Activated naive CD4-positive, alpha-beta T cell treated with anti-CD3 and anti-CD28 coated beads, Interleukin-2, amount 50 U/mL, for 16 hours (primary cell): ENCODE measurements at regions not wholly inside any gene's neighbourhood (a gene's known extent, or its start where the extent isn't known, plus 50 kb on each side); places are given as distances from the start of the nearest gene placed in this dataset.
"Not testable (repeated sequence)": the region's sequence is repeated elsewhere in the genome, so short reads cannot be mapped to it uniquely, and the experiment has no call there.

Experiments
- DNase-seq: peaks from one replicate; pipeline ENCODE4 v3.0.0-alpha.2; 2020

DNA sequence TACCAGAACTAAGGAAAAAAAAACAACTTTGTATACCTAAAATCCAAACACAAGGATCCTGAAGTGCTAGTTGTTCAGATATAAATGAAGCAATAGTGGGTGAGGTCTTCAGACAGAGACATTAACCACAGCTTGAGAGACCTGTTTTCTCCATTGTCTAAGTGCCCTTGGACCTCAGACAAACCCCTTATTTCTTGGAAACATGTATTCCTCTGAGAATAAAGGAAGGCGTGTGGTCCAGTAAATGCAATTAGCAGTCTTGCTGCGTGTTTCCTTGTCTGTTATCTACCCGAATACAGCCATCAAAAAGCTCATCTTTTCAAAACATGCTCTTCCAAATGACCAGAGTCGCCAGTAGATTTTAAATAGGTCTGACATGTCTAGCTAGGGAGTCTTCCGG is 291.1 kb upstream of the NFIA start:
- no peak for DNase-seq

DNA sequence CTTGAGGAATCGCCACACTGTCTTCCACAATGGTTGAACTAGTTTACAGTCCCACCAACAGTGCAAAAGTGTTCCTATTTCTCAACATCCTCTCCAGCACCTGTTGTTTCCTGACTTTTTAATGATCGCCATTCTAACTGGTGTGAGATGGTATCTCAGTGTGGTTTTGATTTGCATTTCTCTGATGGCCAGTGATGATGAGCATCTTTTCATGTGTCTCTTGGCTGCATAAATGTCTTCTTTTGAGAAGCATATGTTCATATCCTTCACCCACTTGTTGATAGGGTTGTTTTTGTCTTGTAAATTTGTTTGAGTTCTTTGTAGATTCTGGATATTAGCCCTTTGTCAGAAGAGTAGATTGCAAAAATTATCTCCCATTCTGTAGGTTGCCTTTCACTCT is 309.3 kb upstream of the NFIA start:
- DNase-seq: not testable (repeated sequence)

DNA sequence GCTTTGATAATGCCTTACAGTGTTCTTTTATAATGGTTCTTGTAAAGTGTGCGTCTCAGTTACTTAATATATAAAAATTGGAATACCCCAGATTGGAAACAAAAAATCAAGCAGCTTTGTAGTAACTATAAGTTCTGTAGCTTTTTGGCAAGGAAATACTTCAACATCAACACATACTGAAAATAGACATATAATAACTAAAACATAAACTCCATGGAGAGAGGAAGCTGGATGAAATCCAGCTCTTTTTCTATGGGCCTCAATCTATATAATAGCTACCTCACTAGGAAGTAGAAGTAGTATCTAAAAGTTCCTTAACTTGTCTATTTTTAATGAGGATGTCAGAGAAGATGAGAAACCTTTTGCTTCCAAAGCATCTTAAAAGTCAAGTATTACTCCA is 313.3 kb upstream of the NFIA start:
- no peak for DNase-seq

DNA sequence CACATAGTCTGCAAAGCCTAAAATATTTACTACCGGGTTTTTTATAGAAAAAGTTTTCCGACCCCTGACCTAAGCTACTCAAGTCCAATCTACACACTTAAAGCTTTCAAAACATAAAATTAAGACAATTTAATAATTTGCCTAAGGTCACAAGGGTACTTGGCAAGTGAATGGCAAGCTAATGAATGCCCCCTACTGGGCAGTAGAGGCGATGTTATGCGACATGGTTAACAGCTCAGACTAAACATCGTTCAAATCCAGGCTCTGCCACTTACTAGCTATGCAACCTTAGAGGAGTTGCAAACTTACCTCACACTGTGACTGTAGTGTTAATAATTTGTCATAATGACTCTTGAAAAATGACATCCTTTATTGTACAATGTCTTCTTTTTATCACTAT is 317.2 kb upstream of the NFIA start:
- no peak for DNase-seq

DNA sequence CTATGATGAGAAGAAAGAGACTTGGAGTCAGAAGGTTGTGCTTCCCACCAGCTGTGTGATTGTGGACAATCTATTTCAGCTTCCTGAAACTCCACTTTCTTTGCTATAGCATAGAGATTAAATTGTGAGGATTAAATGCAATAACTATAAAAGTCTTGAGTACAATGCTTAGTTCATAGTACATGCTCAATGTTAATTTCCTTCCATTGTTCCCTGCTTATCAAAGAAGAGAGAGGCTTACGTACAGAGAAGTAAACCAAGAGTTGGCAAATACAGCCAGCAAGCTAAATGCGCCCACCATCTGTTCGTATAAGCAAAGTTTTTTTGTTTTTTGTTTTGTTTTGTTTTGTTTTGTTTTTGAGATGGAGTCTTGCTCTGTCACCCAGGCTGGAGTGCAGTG is 317.9 kb upstream of the NFIA start:
- no peak for DNase-seq

DNA sequence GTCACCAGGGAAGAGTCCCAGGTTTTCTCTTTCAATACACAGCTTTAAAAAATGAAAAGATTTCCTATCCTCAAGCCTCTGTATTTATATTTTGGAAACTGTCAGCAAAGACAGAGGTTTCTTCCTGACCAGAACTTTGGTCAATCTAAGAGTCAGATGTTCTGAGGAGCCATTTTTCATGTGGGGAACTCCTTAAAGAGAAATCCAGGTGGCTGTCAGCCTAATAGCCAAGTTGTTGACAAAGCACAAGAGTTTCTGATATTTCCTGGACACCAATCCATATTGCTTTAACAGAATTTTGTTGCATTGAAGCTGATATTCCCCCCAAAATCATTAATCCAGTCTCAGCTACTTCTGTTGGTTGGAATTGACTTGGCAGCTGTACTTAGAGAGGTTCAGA is 318.6 kb upstream of the NFIA start:
- DNase-seq: no peak

DNA sequence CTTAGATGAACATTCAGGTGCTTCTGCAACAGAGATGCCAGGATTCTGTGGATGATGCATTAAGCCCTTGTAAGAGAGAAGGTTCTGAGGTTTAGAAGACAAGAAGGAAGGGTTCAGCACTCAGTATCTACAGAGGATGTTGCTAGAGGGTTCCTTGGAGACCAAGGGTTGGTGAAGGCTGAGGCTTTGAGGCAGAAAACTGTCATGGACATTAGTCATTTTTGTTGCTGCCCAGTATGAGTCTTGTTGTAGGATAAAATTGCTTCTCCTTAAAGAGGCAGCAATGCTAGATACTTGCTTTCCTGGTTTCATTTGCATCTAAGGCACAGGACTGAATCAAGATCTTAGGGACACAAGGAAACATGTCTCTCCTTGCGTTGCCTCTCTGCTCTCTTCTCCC is 319.4 kb upstream of the NFIA start:
- no peak for DNase-seq

DNA sequence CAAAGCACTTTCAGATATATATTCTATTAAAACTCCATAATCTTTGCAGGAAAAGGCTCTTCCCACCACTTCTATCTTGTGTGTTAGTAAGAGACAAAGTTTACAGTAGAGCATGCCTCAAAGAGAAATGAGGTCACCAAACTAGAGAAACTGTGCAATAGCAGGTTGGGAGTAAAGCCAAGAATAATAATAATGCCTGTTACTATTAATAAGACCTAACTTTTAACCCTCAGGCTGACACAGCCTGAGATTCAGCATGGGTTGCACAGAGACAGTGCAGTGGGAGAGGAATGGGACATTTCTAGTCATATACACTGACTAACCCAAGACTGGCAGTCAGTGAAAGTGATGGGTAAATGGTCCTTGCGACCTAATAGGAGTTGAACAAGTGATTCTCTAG is 320.2 kb upstream of the NFIA start:
- DNase-seq: no peak

DNA sequence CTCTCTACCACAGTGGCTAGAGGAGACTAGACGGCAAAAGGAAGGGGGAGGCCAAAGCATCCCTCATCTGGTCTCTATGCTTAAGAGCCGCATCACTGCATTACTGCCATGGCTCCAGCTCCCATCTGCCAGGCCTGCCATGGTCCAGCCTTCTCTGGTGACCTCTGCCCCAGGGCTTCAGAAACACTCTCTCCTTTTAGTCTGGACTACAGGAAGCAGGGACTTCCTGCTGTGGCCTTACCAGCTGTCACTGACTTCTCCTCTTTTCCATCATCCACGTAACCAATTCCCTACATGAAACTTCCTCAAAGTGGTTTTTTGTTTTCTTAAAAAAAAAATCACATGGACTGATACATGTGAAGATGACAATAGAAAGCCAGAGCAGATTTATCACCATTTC is 323.1 kb upstream of the NFIA start:
- DNase-seq: no peak

DNA sequence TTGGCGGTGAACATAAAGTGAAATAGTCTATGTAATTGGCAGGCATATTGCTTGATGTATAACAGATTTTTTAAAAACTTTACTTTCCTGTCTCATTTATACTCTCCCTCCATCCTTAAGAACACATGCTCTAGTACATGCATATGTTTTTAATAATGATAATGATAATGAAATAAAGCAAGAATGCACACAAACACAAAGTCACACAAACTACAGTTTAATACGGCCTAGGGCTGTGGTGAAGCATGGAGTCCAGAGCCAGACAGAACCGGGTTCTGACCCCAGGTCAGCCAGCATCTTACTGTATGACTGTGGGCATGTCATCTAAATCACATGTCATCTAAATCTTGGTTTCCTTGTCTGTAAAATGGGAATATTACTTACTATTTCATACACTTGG is 324.9 kb upstream of the NFIA start:
- no peak for DNase-seq

DNA sequence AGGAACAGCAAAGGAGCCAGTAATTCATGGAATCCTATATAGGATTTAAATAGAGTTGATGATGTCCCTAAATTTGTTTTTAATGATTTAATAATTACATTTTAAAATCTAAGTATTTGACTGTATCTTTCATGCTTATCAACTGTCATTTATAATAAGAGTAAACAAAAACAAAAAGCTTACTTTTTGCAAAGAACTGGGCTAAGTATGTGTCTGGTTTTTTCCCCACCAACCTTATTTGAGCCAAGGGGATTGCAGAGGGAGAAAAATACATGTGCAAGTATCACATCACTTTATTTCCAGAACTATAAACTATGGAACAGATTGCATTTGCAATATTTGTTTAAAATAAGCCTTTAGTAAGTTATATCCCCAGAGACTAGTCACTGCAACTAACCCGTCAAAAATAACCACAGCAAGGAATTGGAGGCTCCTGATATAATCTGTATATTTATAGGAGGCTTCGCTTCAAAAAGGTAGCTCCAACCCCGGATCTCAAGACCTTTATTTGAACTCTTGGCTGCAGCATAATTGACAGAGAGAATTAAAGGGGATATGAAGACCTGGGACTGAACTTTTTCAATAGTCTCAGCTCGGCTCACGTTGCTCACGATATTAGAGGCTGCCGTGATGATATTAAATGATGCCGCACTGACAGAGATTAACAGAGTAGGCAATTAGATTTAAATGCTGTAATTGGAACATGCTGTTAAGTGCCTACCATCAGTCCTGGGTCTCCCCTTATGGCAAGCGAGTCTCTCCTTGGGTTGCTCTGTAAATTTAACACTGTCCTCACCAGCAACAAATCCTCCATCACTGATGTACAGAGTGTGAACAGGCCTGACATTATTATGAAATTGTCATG is 329.1 kb upstream of the NFIA start:
- DNase-seq: no peak

DNA sequence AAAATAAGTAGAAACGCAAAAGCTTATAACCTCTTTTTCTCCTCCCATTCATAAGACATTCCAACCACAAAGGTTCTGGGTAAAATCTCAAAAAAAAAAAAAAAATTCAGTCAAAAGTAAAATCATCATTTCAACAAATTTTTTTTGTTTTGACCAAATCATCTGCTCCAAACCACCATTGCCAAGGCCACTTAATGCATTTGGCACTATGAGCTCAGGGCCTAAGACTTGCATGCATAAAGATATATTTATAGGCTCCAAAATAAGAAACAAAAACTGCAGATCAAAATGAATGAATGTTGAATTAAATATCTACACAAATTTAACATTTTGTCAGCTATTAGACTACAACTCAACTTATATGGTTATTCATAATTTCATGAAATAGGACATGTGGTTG is 331.1 kb upstream of the NFIA start:
- no peak for DNase-seq

DNA sequence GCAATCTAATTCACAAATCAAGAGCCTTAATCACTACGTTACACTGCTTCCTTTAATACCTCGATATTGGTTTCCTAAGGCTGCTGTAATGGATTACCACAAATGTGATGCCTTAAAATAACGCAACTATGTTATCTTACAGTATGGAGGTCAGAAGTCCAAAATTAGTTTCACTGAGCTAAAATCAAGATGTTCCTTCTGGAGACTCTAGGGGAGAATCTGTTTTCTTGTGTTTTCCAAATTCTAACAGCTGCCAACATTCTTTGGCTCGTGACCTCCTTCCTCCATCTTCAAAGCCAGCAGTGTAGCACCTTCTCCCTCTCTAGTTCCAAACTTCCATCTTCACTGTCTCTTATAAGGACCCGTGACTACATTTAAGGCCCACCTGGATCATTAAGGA is 335.0 kb upstream of the NFIA start:
- no peak for DNase-seq

DNA sequence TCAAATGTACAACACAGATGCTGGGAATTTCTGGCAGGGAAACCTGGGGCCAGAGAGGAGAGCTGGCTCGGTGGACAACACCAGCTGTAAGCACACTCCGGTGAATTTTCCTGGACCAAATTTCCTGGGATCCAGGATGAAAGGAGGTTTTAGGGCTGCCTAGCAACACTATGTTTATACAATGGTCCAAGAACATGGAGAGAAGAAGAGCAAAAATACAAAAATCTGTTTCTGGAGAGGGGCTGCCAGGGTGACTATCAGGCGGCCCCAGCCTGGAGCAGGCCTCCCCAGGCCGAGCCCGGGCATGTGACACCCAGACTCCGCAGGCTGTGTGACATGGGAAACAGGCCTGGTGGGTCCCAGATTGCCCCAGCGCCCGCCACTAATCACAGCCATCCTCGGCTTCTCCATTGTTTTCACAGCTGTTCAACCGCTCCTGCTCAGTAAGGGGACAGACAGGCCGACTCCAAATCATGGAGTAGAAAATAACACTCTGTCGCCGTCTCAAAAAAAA is 336.0 kb upstream of the NFIA start:
- DNase-seq: no peak

DNA sequence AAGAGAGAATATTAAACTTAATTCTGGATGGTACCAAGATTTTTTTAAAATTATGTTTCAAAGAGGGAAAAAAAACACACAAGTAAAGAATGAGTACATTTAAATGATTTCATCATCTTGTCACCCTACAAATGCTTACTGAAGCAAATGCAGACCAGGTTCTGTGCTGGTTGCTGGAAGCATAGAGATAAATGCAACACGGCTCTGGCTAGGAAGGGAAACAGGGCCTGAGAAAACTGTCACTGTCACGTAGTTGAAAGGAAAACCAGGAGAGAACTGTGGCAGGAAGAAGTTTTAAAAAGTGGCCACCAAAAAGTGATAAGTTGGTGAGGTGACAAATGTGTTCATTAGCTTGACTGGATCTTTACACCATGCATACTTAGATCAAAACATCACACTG is 336.9 kb upstream of the NFIA start:
- DNase-seq: no peak

DNA sequence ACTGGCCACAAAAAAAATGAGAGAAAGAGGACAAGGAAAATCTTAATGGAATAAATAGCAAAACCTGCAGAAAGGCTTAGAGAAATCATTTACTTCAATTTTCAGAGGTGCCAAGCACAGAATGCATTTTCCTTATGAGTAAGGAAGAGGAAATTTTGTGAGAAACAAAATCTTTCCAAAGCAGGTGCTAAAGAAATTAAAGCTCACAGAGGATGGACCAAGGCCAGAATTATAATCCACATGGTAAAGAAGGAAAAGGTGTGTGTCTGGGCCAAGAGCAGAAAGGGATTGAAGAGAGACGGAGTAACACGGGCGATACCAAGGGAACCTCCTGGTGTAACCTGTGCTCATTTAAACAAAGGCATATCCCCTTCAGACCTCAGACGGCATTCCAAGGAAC is 340.0 kb upstream of the NFIA start:
- DNase-seq: no peak

DNA sequence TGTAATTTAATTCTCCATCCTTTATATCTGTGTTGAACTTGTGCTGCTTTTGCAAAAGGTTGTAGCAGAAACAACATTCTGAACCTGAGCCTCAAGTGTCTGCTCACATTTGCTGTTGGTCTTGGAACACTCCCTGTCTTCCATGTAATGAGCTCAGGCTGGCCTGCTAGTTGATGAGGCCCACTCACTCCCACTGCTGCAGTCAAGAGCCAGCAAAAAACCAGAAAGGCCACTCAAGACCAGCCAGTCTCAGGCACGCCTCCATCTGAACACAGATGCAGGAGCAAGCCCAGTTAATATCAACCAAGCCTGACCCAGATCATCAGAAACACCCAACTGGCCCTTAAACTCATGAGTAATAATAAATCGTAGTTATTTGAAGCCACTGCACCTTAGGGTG is 342.2 kb upstream of the NFIA start:
- no peak for DNase-seq

DNA sequence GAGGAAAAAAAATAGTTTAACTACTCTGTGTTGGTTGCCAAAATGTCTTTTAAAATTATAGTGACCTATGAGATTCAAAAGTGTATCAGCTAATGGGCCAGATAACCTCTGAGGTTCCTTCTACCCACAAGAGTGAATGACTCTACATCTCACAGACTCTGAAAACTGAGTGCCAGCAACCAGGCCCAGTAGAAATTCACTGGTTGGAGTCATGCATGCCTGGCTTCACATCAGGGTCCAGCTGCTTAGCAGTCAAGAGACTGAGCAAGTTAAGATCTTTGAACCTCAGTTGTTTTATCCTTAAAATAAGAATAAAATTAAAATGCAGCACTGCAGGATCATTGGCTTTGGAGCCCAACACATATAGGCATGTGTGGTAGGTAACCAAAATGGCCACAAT is 342.6 kb upstream of the NFIA start:
- no peak for DNase-seq

DNA sequence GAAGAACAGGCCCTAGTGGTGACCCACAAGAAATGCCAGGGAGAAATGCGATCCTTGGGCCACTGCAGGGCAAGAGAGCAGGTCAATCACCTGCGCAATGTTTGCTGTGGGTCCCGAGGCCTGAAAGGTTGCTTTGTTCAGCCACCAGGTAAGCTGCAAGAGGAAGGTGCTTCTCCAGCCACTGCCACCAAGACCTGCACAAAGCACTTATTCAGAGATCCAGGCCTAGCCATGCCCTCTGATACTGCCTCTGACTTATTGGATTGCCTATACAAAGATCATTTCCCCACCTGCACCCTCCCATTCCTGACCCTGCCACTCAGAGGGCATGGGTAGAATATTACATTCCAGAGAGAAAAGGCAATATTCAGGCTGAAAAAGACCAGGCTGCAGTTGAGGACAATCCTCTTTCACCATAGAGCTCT is 349.4 kb upstream of the NFIA start:
- no peak for DNase-seq

DNA sequence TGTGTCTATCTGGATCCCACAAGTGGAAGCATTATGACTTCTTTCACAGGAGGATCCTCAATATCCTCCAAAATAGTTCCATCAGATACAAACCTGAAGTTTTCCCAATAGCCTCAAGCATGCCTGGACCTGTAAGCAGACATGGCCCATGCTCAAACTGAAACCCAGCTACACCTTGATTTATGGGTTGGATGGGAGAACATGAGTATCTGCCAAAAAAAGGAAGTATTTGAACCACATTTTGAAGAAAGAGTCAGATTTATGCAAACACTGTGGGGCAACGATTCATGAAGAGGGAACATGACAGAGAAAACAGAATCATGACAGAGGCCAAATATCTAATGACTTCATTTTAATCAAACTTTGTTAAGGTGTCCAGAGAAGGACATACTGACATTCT is 351.0 kb upstream of the NFIA start:
- no peak for DNase-seq

DNA sequence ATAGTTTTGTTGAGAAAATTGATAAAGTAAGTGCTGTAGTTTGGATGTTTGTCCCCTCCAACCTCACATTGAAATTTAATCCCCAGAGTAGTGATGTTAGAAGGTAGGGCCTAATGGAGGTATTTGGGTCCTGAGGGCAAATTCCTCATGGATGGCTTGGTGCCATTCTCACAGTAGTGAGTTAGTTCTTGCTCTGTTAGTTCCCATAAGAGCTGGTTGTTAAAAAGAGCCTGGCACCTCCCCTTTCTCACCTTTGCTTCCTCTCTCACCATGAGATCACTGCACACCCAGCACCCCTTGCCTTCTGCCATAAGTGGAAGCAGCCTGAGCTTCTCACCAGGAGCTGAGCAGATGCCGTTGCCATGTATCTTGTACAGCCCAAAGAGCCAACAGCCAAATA is 354.8 kb upstream of the NFIA start:
- no peak for DNase-seq

DNA sequence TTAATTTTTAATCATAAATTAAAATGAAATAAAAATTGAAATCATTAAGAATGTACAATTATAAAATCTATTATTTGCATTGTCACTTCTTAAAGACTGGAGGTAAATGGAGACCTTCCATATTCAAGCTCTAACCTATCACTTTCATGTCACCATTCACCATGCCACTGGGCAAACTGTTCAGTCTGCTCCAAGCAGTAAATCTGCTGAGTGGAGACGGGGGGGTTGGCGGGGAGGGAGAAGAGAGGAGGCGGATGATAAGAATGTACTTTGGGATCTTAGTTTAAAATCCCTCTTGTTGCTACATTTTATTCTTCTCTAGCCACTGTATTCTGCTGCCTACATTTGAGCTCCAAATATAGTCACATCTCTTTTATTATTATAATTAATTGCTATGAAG is 365.9 kb upstream of the NFIA start:
- no peak for DNase-seq

DNA sequence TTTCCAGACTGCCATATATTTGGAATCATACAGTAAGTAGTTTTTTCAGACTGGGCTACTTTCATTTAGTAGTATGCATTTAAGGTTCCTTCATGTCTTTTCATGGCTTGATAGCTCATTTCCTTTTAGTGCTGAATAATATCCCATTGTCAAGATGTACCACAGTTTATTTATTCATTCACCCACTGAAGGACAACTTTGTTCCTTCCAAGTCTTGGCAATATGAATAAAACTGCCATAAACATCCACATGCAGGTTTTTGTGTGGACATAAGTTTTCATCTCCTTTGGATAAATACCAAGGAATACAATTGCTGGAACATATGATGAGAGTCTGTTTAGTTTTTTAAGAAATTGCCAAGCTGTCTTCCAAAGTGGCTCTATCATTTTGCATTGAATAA is 366.4 kb upstream of the NFIA start:
- DNase-seq: no peak

DNA sequence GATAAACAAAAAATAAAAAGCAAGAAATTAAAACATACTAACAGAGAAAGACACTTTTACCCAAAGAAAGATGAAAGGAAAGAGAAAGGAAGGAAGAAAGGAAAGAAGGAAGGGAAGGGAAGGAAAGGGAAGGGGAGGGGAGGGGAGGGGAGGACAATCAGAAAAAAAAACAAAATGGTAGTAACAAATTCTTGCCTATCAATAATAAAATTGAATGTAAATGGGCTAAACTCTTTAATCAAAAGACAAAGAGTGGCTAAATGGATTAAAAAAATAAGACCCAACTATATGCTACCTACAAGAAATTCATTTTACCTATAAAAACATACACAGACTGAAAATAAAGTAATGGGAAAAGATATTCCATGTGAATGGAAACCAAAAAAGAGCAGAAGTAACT is 372.9 kb upstream of the NFIA start:
- DNase-seq: no peak

DNA sequence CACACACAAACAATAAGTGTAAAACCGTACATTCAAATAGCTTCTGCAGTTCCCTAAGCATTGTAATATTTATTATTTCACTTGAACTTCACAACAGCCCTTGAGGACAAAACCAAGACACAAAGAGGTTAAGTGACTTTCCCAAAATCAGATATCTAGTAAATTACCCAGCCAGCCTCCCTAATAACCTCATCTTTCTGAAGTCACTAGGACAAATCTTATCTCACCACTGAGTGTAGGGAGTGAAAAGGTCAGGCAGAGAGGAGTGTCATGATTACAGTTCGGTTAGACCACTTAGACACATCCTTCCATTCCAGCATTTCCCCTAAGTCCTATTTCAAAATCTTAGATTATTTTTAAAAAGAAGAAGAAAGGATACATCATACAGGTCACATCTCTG is 377.3 kb upstream of the NFIA start:
- DNase-seq: no peak
